ENCODE measurements at regions not wholly inside any gene's neighbourhood (a gene's known extent, or its start where the extent isn't known, plus 50 kb on each side); places are given as distances from the start of the nearest gene placed in this dataset.

DNA sequence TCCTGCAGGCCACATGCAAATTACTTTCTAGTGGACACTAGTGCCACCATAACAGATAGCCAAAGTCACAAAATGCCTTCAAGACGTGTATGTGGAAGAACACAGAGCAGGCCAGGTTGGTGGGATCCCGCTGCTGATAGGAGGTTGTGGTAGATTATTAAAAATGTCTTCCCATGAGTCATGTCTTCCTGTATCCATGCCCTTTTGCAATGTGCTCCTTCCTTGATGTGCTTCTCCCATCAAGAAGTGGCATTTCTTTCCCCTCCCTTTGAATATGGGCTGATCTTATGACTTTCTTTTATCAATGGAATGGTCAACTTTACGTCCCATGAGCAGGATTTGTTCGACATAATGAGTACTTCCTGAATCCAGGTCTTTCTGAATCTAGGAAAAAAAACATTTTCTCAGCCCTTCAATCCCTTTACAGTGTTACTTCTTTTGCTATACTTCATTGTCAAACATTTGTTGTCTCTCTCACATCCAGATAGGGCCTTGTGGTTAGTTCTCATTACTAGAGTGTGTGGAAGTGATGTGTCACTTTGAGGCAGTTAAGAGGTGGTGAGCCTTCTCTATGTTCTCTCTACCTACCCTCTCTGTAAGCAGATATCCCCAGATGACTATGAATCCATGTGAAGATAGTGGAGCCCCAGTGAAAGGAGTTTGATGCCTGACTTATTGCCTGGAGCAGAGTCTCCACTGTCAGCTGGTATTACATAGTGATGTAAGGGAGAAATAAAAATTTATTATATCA, 519.2 kb upstream of the DIPK2B start:
- no peak overlapping the region for H3K27ac ChIP-seq
- H3K36me3 ChIP-seq, result no peaks in the 10 kb centered on the region
- WGBS (ENCODE audit: insufficient coverage, low coverage, low lambda C conversion rate, missing lambda C conversion rate), result 68% methylated on average over 3 of the region's 4 CpGs
- ATAC-seq, result no peak
- H3K9me3 ChIP-seq, result no peaks in the 10 kb centered on the region
- H3K4me3 ChIP-seq, result no peak overlapping the region
- no peaks in the 10 kb centered on the region for H3K27me3 ChIP-seq
- no peak for DNase-seq
- no peak for TF ChIP-seq POLR2A (IDR thresholded peaks at IDR 0.05)
- TF ChIP-seq, protein P1, sequence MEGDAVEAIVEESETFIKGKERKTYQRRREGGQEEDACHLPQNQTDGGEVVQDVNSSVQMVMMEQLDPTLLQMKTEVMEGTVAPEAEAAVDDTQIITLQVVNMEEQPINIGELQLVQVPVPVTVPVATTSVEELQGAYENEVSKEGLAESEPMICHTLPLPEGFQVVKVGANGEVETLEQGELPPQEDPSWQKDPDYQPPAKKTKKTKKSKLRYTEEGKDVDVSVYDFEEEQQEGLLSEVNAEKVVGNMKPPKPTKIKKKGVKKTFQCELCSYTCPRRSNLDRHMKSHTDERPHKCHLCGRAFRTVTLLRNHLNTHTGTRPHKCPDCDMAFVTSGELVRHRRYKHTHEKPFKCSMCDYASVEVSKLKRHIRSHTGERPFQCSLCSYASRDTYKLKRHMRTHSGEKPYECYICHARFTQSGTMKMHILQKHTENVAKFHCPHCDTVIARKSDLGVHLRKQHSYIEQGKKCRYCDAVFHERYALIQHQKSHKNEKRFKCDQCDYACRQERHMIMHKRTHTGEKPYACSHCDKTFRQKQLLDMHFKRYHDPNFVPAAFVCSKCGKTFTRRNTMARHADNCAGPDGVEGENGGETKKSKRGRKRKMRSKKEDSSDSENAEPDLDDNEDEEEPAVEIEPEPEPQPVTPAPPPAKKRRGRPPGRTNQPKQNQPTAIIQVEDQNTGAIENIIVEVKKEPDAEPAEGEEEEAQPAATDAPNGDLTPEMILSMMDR (IDR thresholded peaks at IDR 0.05), result no peak
- H3K4me1 ChIP-seq, result no peaks in the 10 kb centered on the region
- intact Hi-C loops (cut with DNase I), result no loop called here

GRCh38 chrX:45718676-45719075, 518.0 kb upstream of the DIPK2B start:
- intact Hi-C loops (cut with DNase I), result no loop called here

DNA sequence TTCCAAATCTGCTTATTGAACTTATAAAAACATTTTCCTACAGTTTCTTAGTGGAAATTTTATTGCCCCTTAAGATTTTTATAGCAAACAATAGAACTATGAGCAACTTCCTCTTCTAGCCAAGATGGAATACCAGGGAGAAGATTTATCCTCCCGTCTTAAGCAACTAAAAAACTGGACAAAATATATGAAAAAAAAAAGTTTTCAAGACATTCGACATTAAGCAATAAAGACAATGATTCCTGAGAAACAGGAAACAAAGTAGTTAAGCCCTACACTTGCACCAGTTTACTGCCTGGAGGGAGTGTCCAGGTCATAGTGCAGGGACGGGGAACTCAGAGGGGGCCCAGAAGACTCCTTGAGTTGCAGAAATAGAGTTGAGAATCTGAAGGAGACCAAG, 516.1 kb upstream of the DIPK2B start:
- no peak overlapping the region for H3K4me3 ChIP-seq
- DNase-seq, result no peak
- H3K4me1 ChIP-seq, result no peaks in the 10 kb centered on the region
- H3K27ac ChIP-seq, result no peak overlapping the region
- TF ChIP-seq, protein P1 (IDR thresholded peaks at IDR 0.05), result no peak
- no peak for TF ChIP-seq POLR2A (IDR thresholded peaks at IDR 0.05)
- no peaks in the 10 kb centered on the region for H3K9me3 ChIP-seq
- 35% methylated on average over 3 of the region's 3 CpGs for WGBS (ENCODE audit: insufficient coverage, low coverage, low lambda C conversion rate, missing lambda C conversion rate)
- no peak for ATAC-seq
- H3K27me3 ChIP-seq, result no peaks in the 10 kb centered on the region
- intact Hi-C loops (cut with DNase I), result no loop called here
- no peaks in the 10 kb centered on the region for H3K36me3 ChIP-seq

More at GRCh38 chrX:45718676-45719075, 518.0 kb upstream of the DIPK2B start:
- ATAC-seq, result no peak
- Histone ChIP-seq H3K4me1 (no peaks in the 10 kb centered on the region), H3K36me3 (no peaks in the 10 kb centered on the region), H3K27ac (no peak overlapping the region), H3K9me3 (no peaks in the 10 kb centered on the region), H3K4me3 (no peak overlapping the region), H3K27me3 (no peaks in the 10 kb centered on the region)
- no peak for DNase-seq
- 75% methylated on average over 1 of the region's 1 CpG for whole genome bisulfite sequencing (ENCODE audit: insufficient coverage, low coverage, low lambda C conversion rate, missing lambda C conversion rate)
- no peak for TF ChIP-seq POLR2A (IDR thresholded peaks at IDR 0.05)
- TF ChIP-seq, protein P1 (IDR thresholded peaks at IDR 0.05), result no peak

- no peaks in the 10 kb centered on the region for H3K4me1 ChIP-seq
- intact Hi-C loops (cut with DNase I), result no loop called here
- WGBS (ENCODE audit: insufficient coverage, low coverage, low lambda C conversion rate, missing lambda C conversion rate), result 80% methylated on average over 1 of the region's 1 CpG
- no peaks in the 10 kb centered on the region for H3K27me3 ChIP-seq
- DNase-seq (no peak), ATAC-seq (no peak)
- H3K36me3 ChIP-seq, result no peaks in the 10 kb centered on the region
- no peak overlapping the region for H3K27ac ChIP-seq
- H3K9me3 ChIP-seq, result no peaks in the 10 kb centered on the region
- TF ChIP-seq POLR2A (IDR thresholded peaks at IDR 0.05), result no peak
- TF ChIP-seq, protein P1 (IDR thresholded peaks at IDR 0.05), result no peak
- no peak overlapping the region for H3K4me3 ChIP-seq
Observed at GRCh38 chrX:45715748-45716147, 515.1 kb upstream of the DIPK2B start.
